Islet precursor cell (in vitro differentiated cells): ENCODE measurements at regions not wholly inside any gene's neighbourhood (a gene's known extent, or its start where the extent isn't known, plus 50 kb on each side); places are given as distances from the start of the nearest gene placed in this dataset.
A peak's percentile ranks its signal among the peaks of the same experiment; 100 is the strongest.

Experiments used
- DNase-seq: peaks from one replicate; pipeline ENCODE4 v3.0.0-alpha.2; 2018

DNA sequence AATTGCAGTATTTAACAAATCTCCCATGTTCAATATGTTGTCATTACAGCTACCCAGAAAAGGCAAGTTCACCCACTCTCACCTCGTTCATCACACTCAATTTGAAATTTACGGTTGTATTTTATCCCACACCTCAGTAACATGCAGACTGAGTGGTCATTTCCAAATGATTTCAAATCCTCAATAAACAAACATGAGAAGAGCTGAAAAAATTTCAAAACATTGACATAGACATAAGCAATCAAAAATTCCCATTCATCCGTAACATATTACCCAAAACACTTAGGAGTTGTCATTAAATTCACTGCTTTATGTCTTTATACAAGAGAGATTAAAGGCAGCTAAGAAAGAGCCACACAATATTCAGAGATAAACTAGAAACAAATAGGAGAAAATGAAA lies 61.7 kb upstream of the NEBL start:
- no peak for DNase-seq

DNA sequence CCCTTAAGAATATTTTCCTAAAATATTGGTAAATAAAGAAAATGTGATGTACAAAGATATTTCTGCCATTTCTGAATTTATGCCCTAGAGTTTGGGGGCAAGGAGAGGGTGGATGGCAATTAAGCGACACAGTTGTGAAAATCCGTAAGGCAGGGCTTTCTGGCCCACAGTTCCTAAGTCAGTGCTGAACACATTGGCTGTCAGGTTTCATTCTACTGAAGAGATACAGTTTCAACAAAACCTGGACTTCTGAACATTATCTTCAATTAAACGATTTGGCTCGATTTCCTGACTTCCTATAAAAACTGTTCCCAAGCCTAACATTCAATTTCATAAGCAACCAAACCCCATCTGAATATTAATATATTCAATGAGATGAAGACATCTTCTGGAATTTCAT lies 61.1 kb upstream of the NEBL start:
- no peak for DNase-seq

DNA sequence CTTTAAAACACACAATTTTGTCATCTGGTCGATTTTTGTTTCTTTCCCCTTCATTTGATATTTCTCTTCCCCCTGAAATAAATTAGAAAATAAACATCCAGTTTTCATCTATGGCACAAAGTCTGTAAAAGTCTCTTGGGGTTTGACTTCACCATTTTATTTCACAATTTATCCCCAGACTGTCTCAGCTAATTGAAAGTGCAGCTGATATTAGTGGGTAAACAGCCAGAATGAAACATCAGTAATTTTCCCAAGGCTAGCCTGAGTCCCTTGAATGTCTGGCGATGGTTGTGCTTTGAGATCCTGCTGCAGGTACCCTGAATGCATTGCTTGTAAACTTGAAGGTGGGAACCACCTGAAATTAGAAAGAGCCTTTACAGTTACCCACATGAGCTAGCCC lies 60.6 kb upstream of the NEBL start:
- DNase-seq = no peak

DNA sequence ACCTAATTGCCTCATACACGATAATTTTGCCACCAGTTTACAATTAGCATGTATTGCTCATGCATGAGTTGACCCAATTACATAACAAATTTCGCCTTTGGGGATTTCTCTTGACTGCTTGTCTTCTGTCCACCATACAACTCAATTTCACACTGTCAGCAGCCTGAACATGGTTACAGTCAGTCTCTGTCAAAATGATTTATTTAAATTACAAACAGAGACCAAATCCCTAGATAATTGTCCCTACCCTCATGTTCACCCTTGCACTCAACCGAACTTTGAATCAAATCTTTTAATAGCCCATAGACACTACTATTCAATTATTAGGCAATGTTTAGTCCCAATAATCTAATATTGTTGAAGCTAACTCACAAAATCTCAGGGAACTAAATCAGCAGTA lies 59.7 kb upstream of the NEBL start:
- DNase-seq = no peak

- peak; percentile 81 for DNase-seq
Observed at GRCh38 chr10:20955355-20955893, 58.3 kb upstream of the NEBL start.

- peak; percentile 95 for DNase-seq
Observed at GRCh38 chr10:20954519-20954918, 57.4 kb upstream of the NEBL start.

- no peak for DNase-seq
Observed at GRCh38 chr10:20953120-20953519, 56.0 kb upstream of the NEBL start.

DNA sequence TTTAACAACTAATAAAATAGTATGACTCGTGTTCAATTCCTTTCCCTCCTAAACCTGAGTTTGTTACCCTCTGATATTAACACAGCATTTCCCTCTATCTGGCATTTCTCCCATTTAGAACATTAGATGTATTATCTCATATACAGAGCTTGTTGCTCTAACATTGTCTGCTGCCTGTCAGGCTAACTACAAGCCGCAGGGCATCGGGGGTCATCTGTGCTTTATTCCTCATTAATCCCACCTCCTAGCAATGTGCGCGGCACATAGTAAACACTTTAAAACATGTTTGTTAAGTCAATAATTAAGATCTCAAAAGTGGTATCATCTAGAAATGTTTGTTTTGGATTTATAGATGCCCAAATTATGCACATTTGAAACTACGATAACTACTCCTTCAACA lies 52.9 kb upstream of the NEBL start:
- DNase-seq = no peak

- no peak for DNase-seq
Observed at GRCh38 chr10:20948686-20949327, 51.7 kb upstream of the NEBL start.
